ENCODE measurements at regions not wholly inside any gene's neighbourhood (a gene's known extent, or its start where the extent isn't known, plus 50 kb on each side); places are given as distances from the start of the nearest gene placed in this dataset.
"Not testable (repeated sequence)": the region's sequence is repeated elsewhere in the genome, so short reads cannot be mapped to it uniquely, and the experiment has no call there.

DNA sequence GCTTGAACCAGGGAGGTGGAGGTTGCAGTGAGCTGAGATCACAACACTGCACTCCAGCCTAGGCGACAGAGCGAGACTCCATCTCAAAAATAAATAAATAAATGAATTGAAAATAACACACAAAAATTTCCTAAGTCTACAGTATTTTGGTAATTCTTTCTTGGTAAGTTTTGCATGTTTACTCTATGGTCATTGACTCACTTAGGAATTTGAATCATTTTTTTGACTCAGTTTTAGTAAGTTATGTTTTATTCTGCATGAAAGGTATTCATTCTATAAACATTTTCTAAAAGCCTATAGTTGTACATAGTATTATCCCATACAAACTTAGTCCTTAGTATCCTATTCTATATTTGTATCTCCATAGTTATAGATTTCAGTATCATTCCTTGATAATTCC is 772.9 kb upstream of the SLIT2 start:
- TF ChIP-seq POLR2A (IDR thresholded peaks at IDR 0.05) (no peak), EP300 (IDR thresholded peaks at IDR 0.05) (no peak), POLR2AphosphoS5 (IDR thresholded peaks at IDR 0.05) (no peak)
- TF ChIP-seq, protein P1, sequence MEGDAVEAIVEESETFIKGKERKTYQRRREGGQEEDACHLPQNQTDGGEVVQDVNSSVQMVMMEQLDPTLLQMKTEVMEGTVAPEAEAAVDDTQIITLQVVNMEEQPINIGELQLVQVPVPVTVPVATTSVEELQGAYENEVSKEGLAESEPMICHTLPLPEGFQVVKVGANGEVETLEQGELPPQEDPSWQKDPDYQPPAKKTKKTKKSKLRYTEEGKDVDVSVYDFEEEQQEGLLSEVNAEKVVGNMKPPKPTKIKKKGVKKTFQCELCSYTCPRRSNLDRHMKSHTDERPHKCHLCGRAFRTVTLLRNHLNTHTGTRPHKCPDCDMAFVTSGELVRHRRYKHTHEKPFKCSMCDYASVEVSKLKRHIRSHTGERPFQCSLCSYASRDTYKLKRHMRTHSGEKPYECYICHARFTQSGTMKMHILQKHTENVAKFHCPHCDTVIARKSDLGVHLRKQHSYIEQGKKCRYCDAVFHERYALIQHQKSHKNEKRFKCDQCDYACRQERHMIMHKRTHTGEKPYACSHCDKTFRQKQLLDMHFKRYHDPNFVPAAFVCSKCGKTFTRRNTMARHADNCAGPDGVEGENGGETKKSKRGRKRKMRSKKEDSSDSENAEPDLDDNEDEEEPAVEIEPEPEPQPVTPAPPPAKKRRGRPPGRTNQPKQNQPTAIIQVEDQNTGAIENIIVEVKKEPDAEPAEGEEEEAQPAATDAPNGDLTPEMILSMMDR (IDR thresholded peaks at IDR 0.05): no peak
- intact Hi-C loops (cut with DNase I; ENCODE audit: low total_unique reads): no loop called here
- Histone ChIP-seq H3K9me3 (no peaks in the 10 kb centered on the region), H3K27me3 (no peaks in the 10 kb centered on the region), H3K4me3 (no peak overlapping the region), H3K27ac (no peak overlapping the region), H3K36me3 (no peaks in the 10 kb centered on the region), H3K4me1 (no peaks in the 10 kb centered on the region)
- WGBS, 5 donors: 91 to 95% (median 94%) methylated on average over 2 of the region's 2 CpGs
- no peak for DNase-seq

DNA sequence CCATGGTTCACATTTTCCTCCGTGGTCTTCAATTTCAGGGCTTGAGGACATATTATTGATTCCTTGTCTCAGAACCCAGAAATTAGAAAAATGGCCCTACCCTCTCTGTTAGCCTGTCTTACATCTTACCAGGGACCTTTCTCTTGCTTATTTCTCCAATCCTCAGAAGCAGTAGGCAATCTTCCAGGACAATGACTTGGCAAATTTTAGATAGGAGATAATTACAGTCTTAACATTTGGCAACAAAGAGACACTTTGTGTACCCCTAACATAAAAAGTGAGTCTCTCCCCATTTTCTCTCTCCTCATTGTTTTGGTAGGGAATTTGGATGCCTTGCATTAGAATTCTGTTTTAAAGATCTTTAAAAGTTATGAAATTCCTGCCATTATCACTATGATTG is 778.1 kb upstream of the SLIT2 start:
- peaks cover 0 to 13% (median 6%) of the 10 kb centered on the region in 4 donors for H3K9me3 ChIP-seq
- 66 to 81% (median 69%) methylated on average over 1 of the region's 1 CpG for WGBS, 5 donors
- no peak for DNase-seq
- TF ChIP-seq, protein P1 (IDR thresholded peaks at IDR 0.05): no peak
- no peak for TF ChIP-seq EP300 (IDR thresholded peaks at IDR 0.05)
- TF ChIP-seq POLR2A (IDR thresholded peaks at IDR 0.05): no peak
- TF ChIP-seq POLR2AphosphoS5 (IDR thresholded peaks at IDR 0.05): no peak
- H3K4me1 ChIP-seq: no peaks in the 10 kb centered on the region
- no peak overlapping the region for H3K27ac ChIP-seq
- no peaks in the 10 kb centered on the region for H3K36me3 ChIP-seq
- H3K4me3 ChIP-seq: no peak overlapping the region
- H3K27me3 ChIP-seq: no peaks in the 10 kb centered on the region
- intact Hi-C loops (cut with DNase I; ENCODE audit: low total_unique reads): no loop called here

DNA sequence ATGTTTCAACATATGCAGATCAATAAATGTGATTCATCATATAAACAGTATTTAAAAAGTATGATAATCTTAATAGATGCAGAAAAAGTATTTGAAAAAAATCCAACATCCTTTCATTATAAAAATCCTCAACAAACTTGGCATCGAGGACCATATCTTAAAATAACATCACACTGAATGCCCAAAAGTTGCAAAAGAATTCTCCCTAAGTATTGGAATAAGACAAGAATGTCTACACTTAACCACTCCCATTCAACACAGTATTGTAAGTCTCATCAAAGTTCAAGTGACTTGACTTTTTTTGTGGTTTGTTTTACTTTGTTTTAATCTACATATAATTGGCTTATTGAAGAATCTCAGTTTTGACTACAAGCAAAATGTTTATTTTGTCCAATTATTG is 779.0 kb upstream of the SLIT2 start:
- no peak overlapping the region for H3K27ac ChIP-seq
- H3K4me3 ChIP-seq: no peak overlapping the region
- H3K36me3 ChIP-seq: no peaks in the 10 kb centered on the region
- H3K9me3 ChIP-seq: peaks cover 0 to 13% (median 6%) of the 10 kb centered on the region in 4 donors
- no peaks in the 10 kb centered on the region for H3K4me1 ChIP-seq
- intact Hi-C loops (cut with DNase I; ENCODE audit: low total_unique reads): no loop called here
- no peak for DNase-seq
- no peaks in the 10 kb centered on the region for H3K27me3 ChIP-seq
- 26 to 53% (median 49%) methylated on average over 1 of the region's 1 CpG for WGBS, 5 donors
- TF ChIP-seq EP300 (IDR thresholded peaks at IDR 0.05) (no peak), POLR2A (IDR thresholded peaks at IDR 0.05) (no peak), POLR2AphosphoS5 (IDR thresholded peaks at IDR 0.05) (no peak)
- TF ChIP-seq, protein P1 (IDR thresholded peaks at IDR 0.05): no peak

DNA sequence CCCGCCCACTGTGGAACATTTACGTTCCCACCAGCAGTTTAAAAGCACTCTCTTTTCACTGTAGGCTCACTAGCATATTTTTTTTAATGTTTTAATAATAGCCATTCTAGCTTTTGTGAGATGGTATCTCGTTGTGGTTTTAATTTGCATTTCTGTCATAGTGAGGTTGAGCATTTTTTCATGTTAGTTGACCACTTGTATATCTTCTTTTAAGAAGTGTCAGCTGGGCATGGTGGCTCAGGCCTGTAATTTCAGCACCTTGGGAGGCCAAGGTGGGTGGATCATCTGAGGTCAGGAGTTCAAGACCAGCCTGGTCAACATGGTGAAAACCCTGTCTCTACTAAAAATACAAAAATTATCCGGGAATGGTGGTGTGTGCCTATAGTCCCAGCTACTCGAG is 781.7 kb upstream of the SLIT2 start:
- intact Hi-C loops (cut with DNase I; ENCODE audit: low total_unique reads); H3K27ac ChIP-seq; H3K27me3 ChIP-seq; H3K4me3 ChIP-seq; H3K36me3 ChIP-seq; H3K4me1 ChIP-seq; DNase-seq: not testable (repeated sequence)
- peaks cover 0 to 15% (median 6%) of the 10 kb centered on the region in 4 donors for H3K9me3 ChIP-seq
- WGBS, 5 donors: 71 to 88% (median 78%) methylated on average over 5 of the region's 5 CpGs

DNA sequence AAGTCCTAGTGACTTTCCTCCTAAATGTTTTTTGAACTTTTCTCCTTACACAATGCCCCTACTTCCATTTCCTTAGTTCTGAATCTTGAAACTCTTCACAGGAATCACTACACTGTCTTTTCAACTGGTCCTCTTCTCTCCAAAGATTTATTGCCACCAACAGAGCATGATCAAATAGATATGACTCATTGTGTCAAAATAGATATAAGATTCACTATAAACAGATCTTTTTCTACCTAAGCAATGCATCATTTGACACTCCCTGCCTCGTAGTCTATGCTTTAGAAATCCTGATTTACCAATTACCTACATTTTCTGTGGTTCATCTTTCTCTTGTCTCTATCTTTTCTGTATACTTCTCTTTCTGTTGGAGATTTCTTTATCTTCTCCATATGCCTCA is 789.6 kb upstream of the SLIT2 start:
- H3K4me3 ChIP-seq: no peak overlapping the region
- H3K36me3 ChIP-seq: no peaks in the 10 kb centered on the region
- H3K27ac ChIP-seq: no peak overlapping the region
- no peaks in the 10 kb centered on the region for H3K4me1 ChIP-seq
- no peaks in the 10 kb centered on the region for H3K27me3 ChIP-seq
- DNase-seq: no peak
- intact Hi-C loops (cut with DNase I; ENCODE audit: low total_unique reads): no loop called here
- no peak for TF ChIP-seq POLR2AphosphoS5 (IDR thresholded peaks at IDR 0.05)
- TF ChIP-seq POLR2A (IDR thresholded peaks at IDR 0.05): no peak
- TF ChIP-seq, protein P1 (IDR thresholded peaks at IDR 0.05): no peak
- H3K9me3 ChIP-seq: peaks cover 0 to 3% (median 0%) of the 10 kb centered on the region in 4 donors
- 19 to 63% (median 52%) methylated on average over 1 of the region's 1 CpG for WGBS, 5 donors
